ENCODE measurements at regions not wholly inside any gene's neighbourhood (a gene's known extent, or its start where the extent isn't known, plus 50 kb on each side); places are given as distances from the start of the nearest gene placed in this dataset.

DNA sequence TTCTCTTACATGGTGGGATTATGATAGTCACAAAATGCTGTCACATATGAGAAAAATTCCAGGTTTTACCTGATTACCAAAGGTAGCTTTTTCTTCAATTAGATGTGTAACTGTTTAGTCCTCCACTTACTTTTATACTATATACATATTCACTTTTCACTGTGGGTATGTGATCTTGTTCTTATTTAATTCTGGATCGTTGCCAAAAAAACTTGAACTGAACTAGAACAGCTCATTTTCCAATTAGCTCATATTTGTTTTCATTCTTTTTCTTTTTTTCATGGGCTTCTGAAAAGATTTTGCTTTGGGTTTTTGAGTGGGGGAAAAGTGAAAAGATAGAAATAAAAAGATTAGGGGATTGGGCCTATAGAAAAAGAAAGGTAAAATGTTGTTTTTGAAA, 291.9 kb downstream of the NDFIP2 start:
- no peak for TF ChIP-seq CTCF (conservative IDR thresholded peaks at IDR 0.05)
- no peak overlapping the region for H3K27ac Mint-ChIP-seq
- peaks cover 0 to 7% of the 10 kb centered on the region in 2 experiments; a peak in 2 of 5 replicates for H3K9me3 Mint-ChIP-seq

More for the DNA sequence above, 291.9 kb downstream of the NDFIP2 start:
- Histone ChIP-seq H2BK20ac (ENCODE audit: low read depth, low read length, poor library complexity, severe bottlenecking) (no peak overlapping the region), H2BK120ac (ENCODE audit: low read depth, low read length, poor library complexity, severe bottlenecking) (no peak overlapping the region), H4K20me1 (ENCODE audit: control insufficient read depth, insufficient read depth, insufficient read length) (no peaks in the 10 kb centered on the region), H3K27me3 (ENCODE audit: insufficient read depth, low read length) (no peaks in the 10 kb centered on the region), H2BK5ac (ENCODE audit: insufficient read length, low read length) (no peak overlapping the region), H2AK5ac (ENCODE audit: insufficient read length, low read length) (no peak overlapping the region), H3K4me1 (ENCODE audit: insufficient read depth, low read length) (no peaks in the 10 kb centered on the region), H3K9me3 (ENCODE audit: control insufficient read depth, low read depth, low read length) (no peaks in the 10 kb centered on the region), H3K4me2 (ENCODE audit: insufficient read depth, insufficient read length, low read length) (no peak overlapping the region), H3K9ac (ENCODE audit: extremely low read depth, insufficient read length, low read length) (no peak overlapping the region), H4K91ac (ENCODE audit: insufficient read length, low read depth, low read length) (no peak overlapping the region), H3K27ac (ENCODE audit: insufficient read length, low read depth, low read length) (no peak overlapping the region), H3K4ac (ENCODE audit: low read depth, low read length) (no peak overlapping the region), H2BK15ac (ENCODE audit: low read depth, low read length) (no peak overlapping the region), H2BK12ac (ENCODE audit: insufficient read length, low read depth, low read length) (no peak overlapping the region), H3K56ac (ENCODE audit: insufficient read length, low read depth, low read length) (no peak overlapping the region), H3T11ph (ENCODE audit: low read length) (no peak overlapping the region), H3K79me1 (ENCODE audit: insufficient read depth, low read depth, low read length, poor library complexity, severe bottlenecking) (no peaks in the 10 kb centered on the region), H4K5ac (ENCODE audit: insufficient read length, low read depth, low read length) (no peak overlapping the region), H4K8ac (replicated peaks; ENCODE audit: insufficient read length, low read depth, low read length) (no peak overlapping the region), H2AFZ (ENCODE audit: low read length) (no peak overlapping the region), H3K23me2 (ENCODE audit: insufficient read length, low read depth, low read length, poor library complexity, severe bottlenecking) (no peaks in the 10 kb centered on the region), H3K18ac (ENCODE audit: insufficient read length, low read depth, low read length) (no peak overlapping the region), H3K79me2 (ENCODE audit: insufficient read depth, low read length) (no peaks in the 10 kb centered on the region), H3K23ac (ENCODE audit: insufficient read length, low read depth, low read length) (no peak overlapping the region), H3K14ac (ENCODE audit: insufficient read depth, low read length) (no peak overlapping the region)
- Mint-ChIP-seq H3K27me3 (ENCODE audit: low read depth) (no peaks in the 10 kb centered on the region), H3K4me3 (no peak overlapping the region), H3K36me3 (ENCODE audit: insufficient read depth in 1 of 3, low read depth in 3 of 3) (peaks cover 2 to 8% (median 5%) of the 10 kb centered on the region in 3 experiments; a peak in 6 of 7 replicates), H3K4me1 (peaks cover 5 to 11% of the 10 kb centered on the region in 2 experiments; a peak in 3 of 4 replicates)
- WGBS (ENCODE audit: extremely low coverage, insufficient read length, low lambda C conversion rate) = no CpG with 5 or more reads among the region's 1 CpG
- no peak for DNase-seq
